ENCODE measurements at regions not wholly inside any gene's neighbourhood (a gene's known extent, or its start where the extent isn't known, plus 50 kb on each side); places are given as distances from the start of the nearest gene placed in this dataset.

DNA sequence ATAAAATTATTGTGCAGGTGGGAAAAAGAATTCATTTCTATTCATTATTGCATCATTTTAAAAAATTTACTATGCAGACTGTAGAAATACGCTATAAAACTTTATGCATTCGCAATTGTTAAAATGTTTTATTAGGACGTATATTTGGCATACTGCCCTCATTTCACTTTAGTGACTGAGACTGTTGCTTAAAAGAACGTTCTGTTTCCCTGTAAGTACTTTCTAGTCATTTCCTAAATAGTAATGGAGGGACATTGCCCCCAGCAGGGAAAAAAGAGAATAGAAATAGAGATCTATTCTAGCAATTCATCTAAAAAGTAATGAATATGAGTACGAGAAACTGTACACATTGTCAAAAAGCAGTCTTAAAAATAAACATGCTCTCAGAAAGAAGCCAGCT is 1295.8 kb upstream of the TENM3 start:
- TF ChIP-seq, protein P1, sequence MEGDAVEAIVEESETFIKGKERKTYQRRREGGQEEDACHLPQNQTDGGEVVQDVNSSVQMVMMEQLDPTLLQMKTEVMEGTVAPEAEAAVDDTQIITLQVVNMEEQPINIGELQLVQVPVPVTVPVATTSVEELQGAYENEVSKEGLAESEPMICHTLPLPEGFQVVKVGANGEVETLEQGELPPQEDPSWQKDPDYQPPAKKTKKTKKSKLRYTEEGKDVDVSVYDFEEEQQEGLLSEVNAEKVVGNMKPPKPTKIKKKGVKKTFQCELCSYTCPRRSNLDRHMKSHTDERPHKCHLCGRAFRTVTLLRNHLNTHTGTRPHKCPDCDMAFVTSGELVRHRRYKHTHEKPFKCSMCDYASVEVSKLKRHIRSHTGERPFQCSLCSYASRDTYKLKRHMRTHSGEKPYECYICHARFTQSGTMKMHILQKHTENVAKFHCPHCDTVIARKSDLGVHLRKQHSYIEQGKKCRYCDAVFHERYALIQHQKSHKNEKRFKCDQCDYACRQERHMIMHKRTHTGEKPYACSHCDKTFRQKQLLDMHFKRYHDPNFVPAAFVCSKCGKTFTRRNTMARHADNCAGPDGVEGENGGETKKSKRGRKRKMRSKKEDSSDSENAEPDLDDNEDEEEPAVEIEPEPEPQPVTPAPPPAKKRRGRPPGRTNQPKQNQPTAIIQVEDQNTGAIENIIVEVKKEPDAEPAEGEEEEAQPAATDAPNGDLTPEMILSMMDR (IDR thresholded peaks at IDR 0.05 in 4 of 5, conservative IDR thresholded peaks at IDR 0.05 in 1 of 5), result no peak
- no peak for TF ChIP-seq POLR2A (IDR thresholded peaks at IDR 0.05)
- no peak for ATAC-seq

DNA sequence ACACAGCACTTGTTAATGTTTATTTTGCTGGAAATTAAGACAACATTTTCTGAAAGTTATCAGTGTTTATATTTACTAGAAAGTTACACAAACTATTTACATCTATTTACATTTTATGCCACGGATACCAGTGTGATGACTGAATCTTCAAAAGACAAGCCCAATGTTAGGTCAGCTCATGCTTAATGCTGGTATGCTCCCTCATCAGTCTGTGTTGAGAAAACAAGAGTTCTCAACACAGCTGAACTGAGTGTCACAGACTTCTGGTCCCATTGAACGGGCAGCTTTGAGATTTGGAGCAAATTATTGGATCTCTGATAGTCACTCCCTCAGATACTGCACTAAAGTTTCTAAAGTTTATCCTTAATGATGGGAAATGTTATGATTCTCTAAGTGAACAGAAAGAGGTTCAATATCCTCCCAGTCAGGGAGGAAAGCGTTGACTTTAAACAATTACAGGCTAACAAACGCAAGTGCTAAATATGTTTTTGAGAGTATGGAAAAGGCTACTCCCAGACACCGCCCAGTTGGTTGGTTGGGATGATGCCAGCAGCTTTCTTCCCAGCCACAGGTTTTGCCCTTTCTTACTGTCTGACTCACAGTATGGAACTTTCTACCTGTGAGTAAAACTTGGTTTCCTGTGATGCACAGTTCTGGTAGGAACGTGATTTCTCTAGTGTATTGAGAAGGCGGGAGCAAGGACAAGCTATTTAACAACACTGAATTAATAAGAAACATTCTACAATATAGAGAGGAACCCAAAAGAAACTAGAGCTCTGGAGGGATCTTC is 1293.6 kb upstream of the TENM3 start:
- TF ChIP-seq, protein P1 (IDR thresholded peaks at IDR 0.05 in 4 of 5, conservative IDR thresholded peaks at IDR 0.05 in 1 of 5), result no peak
- TF ChIP-seq POLR2A (IDR thresholded peaks at IDR 0.05), result no peak
- no peak for DNase-seq
- intact Hi-C loops (cut with DNase I; ENCODE audit: low total_unique reads) (no loop called here), in situ Hi-C loops (cut with MboI; ENCODE audit: low sequenced_read_pairs in 4 of 4) (no loop called here)
- no peaks in the 10 kb centered on the region for H3K9me3 ChIP-seq
- ATAC-seq, result no peak
- H3K4me3 ChIP-seq, result no peak overlapping the region
- no peaks in the 10 kb centered on the region for H3K4me1 ChIP-seq
- no peaks in the 10 kb centered on the region for H3K36me3 ChIP-seq
- H3K27me3 ChIP-seq, result no peaks in the 10 kb centered on the region
- no peak overlapping the region for H3K27ac ChIP-seq

More for the DNA sequence above, 1295.8 kb upstream of the TENM3 start:
- no peaks in the 10 kb centered on the region for H3K27me3 ChIP-seq
- H3K36me3 ChIP-seq, result no peaks in the 10 kb centered on the region
- in situ Hi-C loops (cut with MboI; ENCODE audit: low sequenced_read_pairs in 4 of 4), result no loop called here
- H3K27ac ChIP-seq, result no peak overlapping the region
- H3K9me3 ChIP-seq, result no peaks in the 10 kb centered on the region
- no peaks in the 10 kb centered on the region for H3K4me1 ChIP-seq
- intact Hi-C loops (cut with DNase I; ENCODE audit: low total_unique reads), result no loop called here
- no peak for DNase-seq
- no peak overlapping the region for H3K4me3 ChIP-seq

DNA sequence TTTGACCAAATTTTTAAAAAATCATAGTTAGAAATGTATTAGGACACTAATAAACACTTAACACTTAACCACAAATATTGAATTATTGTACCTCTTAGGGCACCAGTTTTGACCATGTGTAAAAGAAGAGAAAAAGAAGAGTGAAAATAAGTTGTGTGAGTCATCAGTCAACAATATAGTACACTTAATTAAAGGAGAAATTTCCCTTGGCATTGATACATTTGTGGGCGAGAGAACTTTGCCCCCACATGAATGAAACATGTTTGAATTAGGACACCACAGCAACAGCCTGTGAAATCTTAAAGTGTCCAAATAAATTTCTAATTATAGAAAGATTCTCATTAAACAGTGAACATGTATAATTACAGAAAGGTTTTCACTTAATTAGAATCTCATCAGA is 1292.8 kb upstream of the TENM3 start:
- no peak for ATAC-seq
- no peak overlapping the region for H3K4me3 ChIP-seq
- TF ChIP-seq, protein P1 (IDR thresholded peaks at IDR 0.05 in 4 of 5, conservative IDR thresholded peaks at IDR 0.05 in 1 of 5), result no peak
- TF ChIP-seq POLR2A (IDR thresholded peaks at IDR 0.05), result no peak
- H3K27ac ChIP-seq, result no peak overlapping the region
- H3K27me3 ChIP-seq, result no peaks in the 10 kb centered on the region
- no peaks in the 10 kb centered on the region for H3K4me1 ChIP-seq
- intact Hi-C loops (cut with DNase I; ENCODE audit: low total_unique reads), result no loop called here
- DNase-seq, result no peak
- H3K36me3 ChIP-seq, result no peaks in the 10 kb centered on the region
- in situ Hi-C loops (cut with MboI; ENCODE audit: low sequenced_read_pairs in 4 of 4), result no loop called here
- no peaks in the 10 kb centered on the region for H3K9me3 ChIP-seq

DNA sequence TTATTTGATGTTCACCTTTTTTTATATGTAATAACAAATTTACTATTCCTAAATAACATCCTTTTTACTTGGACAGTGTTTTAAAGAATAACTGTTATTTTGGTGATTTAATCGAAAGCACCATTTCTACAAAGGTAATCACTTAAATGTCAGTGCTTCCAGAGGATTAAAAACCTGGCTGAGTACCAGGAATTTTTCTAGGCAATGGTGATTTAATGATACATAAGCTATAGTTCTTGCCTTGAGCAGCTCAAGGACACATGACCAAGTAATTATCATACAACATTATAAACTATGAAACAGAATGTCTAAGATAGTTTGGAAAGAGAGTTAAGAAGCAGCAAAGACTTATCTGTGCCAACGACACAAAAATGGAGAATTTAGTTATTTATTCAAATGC is 1291.9 kb upstream of the TENM3 start:
- H3K4me1 ChIP-seq, result no peaks in the 10 kb centered on the region
- H3K27me3 ChIP-seq, result no peaks in the 10 kb centered on the region
- DNase-seq (no peak), ATAC-seq (no peak)
- in situ Hi-C loops (cut with MboI; ENCODE audit: low sequenced_read_pairs in 4 of 4) (no loop called here), intact Hi-C loops (cut with DNase I; ENCODE audit: low total_unique reads) (no loop called here)
- TF ChIP-seq POLR2A (IDR thresholded peaks at IDR 0.05), result no peak
- TF ChIP-seq, protein P1 (IDR thresholded peaks at IDR 0.05 in 4 of 5, conservative IDR thresholded peaks at IDR 0.05 in 1 of 5), result no peak
- no peaks in the 10 kb centered on the region for H3K36me3 ChIP-seq
- H3K27ac ChIP-seq, result no peak overlapping the region
- H3K9me3 ChIP-seq, result no peaks in the 10 kb centered on the region
- H3K4me3 ChIP-seq, result no peak overlapping the region

DNA sequence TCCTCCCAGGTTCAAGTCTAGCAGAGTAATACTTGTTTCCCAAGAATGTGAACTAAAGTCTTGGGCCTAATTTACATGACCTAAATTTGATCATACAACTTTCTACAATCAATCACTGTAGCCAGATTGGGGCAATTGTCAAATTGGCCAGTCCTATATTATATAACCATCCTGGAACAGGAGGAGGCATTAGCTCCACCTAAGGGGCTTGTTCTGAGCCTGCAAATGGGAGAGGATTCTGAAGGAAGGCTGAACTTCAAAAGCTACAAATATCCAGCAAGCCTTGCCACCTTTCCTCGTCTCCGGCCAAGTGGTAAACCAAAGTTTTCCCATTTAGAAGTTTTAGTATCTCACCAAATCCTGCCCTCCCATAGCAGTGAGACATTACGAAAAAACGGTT is 1289.6 kb upstream of the TENM3 start:
- H3K36me3 ChIP-seq, result no peaks in the 10 kb centered on the region
- no peaks in the 10 kb centered on the region for H3K4me1 ChIP-seq
- H3K27ac ChIP-seq, result no peak overlapping the region
- H3K4me3 ChIP-seq, result no peak overlapping the region
- intact Hi-C loops (cut with DNase I; ENCODE audit: low total_unique reads), result no loop called here
- in situ Hi-C loops (cut with MboI; ENCODE audit: low sequenced_read_pairs in 4 of 4), result no loop called here
- DNase-seq, result no peak
- no peaks in the 10 kb centered on the region for H3K9me3 ChIP-seq
- H3K27me3 ChIP-seq, result no peaks in the 10 kb centered on the region
- TF ChIP-seq, protein P1 (IDR thresholded peaks at IDR 0.05 in 4 of 5, conservative IDR thresholded peaks at IDR 0.05 in 1 of 5), result no peak
- no peak for TF ChIP-seq POLR2A (IDR thresholded peaks at IDR 0.05)
- no peak for ATAC-seq

Measured in gastrocnemius medialis (tissue), 4 donors.